NCI-H128 (cell line): ENCODE measurements at regions not wholly inside any gene's neighbourhood (a gene's known extent, or its start where the extent isn't known, plus 50 kb on each side); places are given as distances from the start of the nearest gene placed in this dataset.
A peak's percentile ranks its signal among the peaks of the same experiment; 100 is the strongest.
"Not testable (repeated sequence)": the region's sequence is repeated elsewhere in the genome, so short reads cannot be mapped to it uniquely, and the experiment has no call there.

Source experiments
- DNase-seq: peaks from one replicate; lab custom pipeline; 2025; ENCODE audit not compliant: unreplicated experiment; lab: John Stamatoyannopoulos, UW

- DNase-seq: no peak
These were observed 306.9 kb upstream of the CA10 start for GRCh38 chr17:52465407-52465806.

DNA sequence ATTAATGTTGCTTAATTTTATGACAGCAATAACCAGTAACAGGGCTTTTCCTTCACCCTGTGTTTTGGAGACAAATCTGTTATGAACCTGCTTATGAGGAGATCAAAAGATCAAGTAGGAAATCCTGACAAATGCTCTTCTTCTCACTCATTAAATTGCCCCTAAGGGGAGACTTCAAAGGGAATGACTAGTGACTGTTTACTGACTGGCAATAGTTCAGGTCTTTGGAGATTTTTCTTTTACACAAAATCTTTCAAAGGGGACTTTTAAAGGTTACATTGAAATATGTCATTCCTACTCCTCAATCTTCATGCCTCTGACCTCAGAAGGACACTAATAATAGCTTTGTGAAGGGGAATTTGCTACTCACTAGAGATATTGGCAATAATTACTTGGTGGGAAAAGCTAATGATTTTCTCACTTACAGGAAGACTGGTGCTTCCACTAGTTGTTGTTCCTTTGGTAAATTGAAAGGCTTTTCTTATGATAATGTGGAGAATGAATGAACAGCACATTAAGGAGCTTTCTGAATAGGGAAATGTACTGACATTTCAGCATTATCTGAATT is 292.9 kb upstream of the CA10 start:
- DNase-seq: no peak

- DNase-seq: no peak
These were observed 283.8 kb upstream of the CA10 start for GRCh38 chr17:52442350-52442749.

DNA sequence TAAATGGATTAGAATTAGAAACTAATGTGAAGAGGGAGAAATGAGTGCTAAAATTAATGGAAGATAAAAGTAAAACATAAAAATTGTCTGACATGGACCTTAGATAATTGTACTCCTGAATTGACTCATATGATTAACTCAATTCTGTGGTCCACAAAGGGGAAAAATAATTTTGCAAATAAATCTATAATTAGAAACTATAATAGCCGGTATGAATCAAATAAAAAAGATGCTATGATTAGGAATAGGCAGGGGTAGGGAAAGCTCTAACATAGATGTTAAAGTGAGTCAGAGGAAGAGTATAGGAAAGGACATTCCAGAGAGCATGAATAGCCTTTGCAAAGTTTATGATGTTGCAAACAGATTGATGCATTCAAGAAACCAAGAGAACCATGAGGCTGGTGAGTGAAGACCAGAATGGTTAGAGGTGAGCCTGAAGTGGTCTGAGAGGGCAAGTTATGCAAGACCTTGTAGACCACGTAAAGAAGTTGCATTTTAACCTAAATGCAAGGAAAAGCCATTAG is 262.1 kb upstream of the CA10 start:
- no peak for DNase-seq

GRCh38 chr17:52419229-52419641 is 260.7 kb upstream of the CA10 start:
- peak; percentile 0 for DNase-seq

GRCh38 chr17:52410781-52411180 is 252.3 kb upstream of the CA10 start:
- DNase-seq: no peak

DNA sequence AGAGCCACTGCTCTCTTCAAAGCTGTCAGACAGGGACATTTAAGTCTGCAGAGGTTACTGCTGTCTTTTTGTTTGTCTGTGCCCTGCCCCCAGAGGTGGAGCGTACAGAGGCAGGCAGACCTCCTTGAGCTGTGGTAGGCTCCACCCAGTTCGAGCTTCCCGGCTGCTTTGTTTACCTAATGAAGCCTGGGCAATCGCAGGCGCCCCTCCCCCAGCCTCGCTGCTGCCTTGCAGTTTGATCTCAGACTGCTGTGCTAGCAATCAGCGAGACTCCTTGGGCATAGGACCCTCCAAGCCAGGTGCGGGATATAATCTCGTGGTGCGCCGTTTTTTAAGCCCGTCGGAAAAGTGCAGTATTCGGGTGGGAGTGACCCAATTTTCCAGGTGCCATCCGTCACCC is 250.7 kb upstream of the CA10 start:
- DNase-seq: not testable (repeated sequence)

DNA sequence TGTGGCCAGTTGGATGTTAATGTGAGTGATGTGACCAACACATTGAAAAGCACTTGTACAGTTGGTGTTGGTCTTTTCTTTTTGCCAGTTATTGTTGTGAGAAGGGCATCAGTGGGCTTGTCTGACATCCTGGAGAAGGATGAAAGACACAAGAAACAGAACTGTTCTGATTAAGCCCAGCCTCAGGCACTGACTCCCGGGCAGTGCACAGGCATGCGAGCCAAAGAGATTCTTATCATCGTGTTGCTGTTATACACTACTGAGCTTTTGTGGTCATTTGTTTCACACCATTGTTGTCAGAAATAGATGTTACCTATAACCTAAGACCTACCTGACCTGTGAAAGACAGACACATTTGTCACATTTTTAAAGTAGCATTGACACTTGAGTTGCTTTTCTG is 236.8 kb upstream of the CA10 start:
- no peak for DNase-seq

DNA sequence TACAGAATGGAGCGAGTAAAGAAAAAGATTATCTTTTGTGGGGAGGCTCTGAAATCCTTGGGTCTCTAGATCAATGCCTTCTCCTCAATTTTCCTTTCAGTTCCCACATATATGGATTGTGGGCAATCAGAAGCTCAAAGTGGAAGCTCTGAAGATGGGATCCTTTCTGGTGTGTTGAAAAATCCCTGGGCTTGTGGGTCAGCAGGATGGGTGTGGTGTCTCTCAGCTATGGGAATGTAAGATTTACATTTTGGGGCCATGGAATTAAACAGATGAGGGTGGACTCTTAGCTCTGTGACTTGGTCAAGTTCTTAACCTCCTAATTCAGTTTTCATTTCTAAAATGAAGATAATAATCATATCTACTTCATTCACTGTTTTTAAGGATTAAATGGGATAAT is 231.9 kb upstream of the CA10 start:
- no peak for DNase-seq

DNA sequence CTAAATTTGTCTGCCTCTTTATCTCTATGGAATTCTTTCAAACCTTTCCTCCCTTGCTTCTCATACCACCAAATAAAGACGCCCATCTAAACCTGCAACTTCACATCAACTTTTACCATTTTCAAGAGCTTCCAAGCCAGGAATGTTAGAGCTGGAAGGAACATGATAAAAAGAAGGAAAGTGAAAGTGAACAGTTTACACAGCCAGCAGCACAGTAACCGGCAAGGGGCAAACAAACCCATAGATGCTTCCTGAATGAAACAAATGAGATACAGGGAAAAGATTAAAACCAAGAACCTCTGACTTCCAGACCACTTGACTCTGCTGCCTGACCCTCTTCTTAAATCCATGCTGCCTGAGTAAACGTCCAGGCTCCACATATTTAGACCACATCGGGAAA is 231.1 kb upstream of the CA10 start:
- no peak for DNase-seq

GRCh38 chr17:52388941-52389340 is 230.4 kb upstream of the CA10 start:
- DNase-seq: no peak

GRCh38 chr17:52384695-52385094 is 226.2 kb upstream of the CA10 start:
- DNase-seq: no peak

- peak; percentile 9 for DNase-seq
These were observed 225.1 kb upstream of the CA10 start for GRCh38 chr17:52383493-52384100.

DNA sequence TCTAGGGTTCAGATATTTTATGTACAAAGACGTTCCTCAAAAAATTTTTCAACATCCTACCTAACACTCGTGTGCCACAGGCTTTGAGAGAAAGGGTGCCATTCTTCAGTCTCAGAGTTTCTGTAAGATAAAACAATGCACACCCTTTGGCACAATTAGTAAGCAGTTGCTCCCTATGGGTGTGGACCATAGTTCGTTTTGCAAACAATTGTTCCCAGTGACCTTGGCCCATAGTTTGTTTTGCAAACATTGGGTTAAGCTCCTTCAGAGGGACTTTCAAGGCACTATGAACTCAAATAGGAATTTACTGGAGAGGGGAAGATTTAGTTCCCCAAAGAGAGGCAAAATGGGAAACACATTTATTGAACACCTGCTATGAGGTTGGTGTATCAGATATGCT is 220.3 kb upstream of the CA10 start:
- no peak for DNase-seq

DNA sequence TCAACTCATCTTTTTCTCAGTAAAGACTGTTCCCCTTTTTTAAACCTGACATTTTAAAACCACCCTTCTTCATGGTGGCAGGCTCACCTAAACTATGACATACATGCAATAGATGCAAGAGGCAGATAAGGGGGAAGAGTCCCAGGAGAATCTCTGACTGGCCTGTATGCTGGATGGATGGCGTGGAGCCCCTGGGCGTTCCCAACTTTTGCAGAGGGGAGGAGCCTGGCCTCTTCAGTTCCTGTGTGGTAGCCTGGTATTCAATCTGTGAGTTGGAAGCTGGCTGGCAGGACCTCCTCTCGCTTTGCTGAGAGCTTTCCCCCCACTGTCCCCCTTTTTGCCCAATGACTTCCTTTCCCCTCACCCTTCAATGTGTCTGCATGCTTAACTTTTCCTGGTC is 217.6 kb upstream of the CA10 start:
- DNase-seq: no peak

DNA sequence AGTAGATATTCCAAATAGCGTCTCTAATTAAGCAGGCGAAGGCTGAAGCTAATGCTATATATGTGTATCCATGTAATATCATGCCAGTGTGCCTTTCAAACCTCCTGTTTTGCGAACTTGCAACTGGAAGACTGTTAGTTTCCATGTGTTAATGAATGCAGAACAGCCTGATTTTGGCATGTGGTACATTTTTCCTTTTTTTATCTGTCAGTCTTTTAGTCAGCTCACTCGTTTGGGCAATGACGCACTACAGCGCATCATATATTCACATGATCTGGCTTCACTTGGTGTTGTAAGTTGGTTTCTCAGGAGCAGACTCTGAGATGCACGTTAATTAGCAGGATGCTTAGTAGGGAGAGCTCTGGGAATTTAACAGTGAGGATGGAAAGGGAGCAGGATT is 210.4 kb upstream of the CA10 start:
- DNase-seq: no peak

GRCh38 chr17:52357854-52358253 is 199.3 kb upstream of the CA10 start:
- no peak for DNase-seq

GRCh38 chr17:52336796-52337195 is 178.3 kb upstream of the CA10 start:
- no peak for DNase-seq

DNA sequence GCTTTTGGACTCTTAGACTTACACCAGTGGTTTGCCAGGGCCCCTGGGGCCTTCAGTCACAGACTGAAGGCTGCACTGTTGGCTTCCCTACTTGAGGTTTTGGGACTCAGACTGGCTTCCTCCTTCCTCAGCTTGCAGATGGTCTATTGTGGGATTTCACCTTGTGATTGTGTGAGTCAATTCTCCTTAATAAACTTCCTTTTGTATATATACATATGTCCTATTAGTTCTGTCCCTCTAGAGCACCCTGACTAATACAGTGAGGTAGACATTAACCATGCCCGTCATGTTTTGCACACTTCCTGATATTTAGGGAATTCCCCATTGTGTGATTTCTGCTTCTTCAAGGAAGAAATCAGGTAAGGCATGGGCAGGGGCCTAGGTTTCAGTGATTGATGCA is 147.8 kb upstream of the CA10 start:
- no peak for DNase-seq

DNA sequence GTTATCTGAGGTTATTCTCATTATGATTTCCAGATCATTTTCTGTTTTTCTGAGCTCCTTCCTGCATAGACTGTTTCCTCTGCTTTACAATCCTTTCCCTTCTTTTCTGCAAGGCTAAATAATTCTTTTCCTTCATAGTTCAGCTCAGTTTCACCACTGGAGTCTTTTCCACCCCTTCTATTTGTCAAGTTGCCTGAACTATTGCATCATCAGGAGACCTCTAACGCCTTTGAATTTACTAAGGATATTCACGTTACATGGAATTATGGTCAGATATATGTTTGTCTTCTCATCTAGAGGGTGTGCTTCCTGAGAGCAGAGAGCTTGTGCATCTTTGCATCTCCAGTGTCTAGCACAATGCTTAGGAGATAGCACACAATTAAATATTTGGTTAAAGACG is 140.4 kb upstream of the CA10 start:
- DNase-seq: no peak

- no peak for DNase-seq
These were observed 138.9 kb upstream of the CA10 start for GRCh38 chr17:52297230-52298010.

DNA sequence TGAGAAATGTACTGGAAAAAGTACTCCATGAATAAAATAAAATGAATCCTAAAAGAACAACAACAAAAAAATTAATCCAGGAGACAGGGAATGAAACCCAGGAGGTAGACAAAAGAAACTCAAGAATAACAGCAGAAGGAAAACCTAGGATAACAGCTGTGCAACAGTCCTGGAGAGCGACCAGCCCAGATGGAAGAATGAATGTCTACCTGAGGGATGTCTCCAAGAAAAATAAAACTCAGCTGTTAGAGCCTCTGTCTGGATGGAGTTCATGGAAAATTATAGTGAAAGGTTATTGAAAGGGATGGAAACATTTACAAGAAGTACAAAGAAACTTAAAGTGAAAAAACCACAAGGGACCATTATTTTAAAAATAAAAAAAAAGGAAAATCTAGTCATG is 135.8 kb upstream of the CA10 start:
- no peak for DNase-seq
